GM19239 (cell line): ENCODE measurements at regions not wholly inside any gene's neighbourhood (a gene's known extent, or its start where the extent isn't known, plus 50 kb on each side); places are given as distances from the start of the nearest gene placed in this dataset.
"Not testable (repeated sequence)": the region's sequence is repeated elsewhere in the genome, so short reads cannot be mapped to it uniquely, and the experiment has no call there.

Experiments used
- DNase-seq: peaks from one replicate; pipeline ENCODE4 v3.0.0; 2011; ENCODE audit warnings: low spot score; ENCODE audit not compliant: insufficient read length
- FAIRE-seq: peaks from 2 replicates; lab custom pipeline; 2011; peaks lifted over from hg19 to GRCh38; lab: Jason Lieb, UNC

DNA sequence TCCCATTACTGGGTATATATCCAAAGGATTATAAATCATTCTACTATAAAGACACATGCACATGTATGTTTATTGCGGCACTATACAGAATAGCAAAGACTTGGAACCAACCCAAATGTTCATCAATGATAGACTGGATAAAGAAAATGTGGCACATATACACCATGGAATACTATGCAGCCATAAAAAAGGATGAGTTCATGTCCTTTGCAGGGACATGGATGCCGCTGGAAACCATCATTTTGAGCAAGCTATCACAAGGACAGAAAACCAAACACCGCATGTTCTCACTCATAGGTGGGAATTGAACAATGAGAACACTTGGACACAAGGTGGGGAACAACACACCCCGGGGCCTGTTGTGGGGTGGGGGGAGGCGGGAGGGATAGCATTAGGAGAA is 57.0 kb upstream of the NEUROD1 start:
- DNase-seq, FAIRE-seq: not testable (repeated sequence)

- FAIRE-seq (peak; percentile 14), DNase-seq (no peak)
Measured at GRCh38 chr2:181738074-181738473, 57.8 kb upstream of the NEUROD1 start.

DNA sequence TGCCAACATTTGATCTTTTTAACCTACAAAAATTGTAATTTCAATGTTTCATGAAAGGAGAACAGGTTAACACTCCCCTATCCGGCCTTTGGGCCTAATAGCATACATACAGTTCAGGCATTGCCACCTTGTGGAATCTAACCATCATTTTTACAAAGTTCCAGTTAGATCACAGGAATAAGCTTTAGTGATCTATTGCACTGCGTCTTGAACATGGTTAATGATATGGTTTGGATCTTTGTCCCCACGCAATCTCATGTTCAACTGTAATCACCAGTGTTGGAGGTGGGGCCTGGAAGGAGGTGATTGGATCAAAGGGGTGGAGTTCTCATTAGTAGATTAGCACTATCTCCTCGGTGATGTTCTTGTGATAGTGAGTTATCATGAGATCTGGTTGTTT is 58.2 kb upstream of the NEUROD1 start:
- no peak for FAIRE-seq

DNA sequence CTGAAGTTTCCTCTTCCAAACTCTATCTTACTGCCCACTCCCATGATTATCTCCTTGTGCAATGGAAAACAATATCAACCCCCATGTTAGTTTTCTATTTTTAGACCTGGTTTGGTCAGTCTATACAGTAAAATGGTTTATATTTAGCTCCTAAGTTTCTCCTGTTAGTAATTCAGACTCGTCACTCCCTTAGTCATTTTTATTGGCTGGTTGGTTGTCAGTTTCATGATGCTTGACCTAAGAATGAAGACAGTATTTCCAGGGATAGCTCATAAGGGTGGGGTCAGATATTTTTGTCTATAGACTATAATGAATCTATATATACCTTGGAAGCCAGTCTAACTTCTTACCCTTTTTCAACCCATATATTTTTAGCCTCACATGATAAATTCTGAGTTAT is 61.4 kb upstream of the NEUROD1 start:
- DNase-seq = no peak
- FAIRE-seq = no peak

More for the DNA sequence above, 58.2 kb upstream of the NEUROD1 start:
- DNase-seq = no peak

GRCh38 chr2:181742361-181742760 is 62.0 kb upstream of the NEUROD1 start:
- FAIRE-seq = no peak
- DNase-seq = no peak

DNA sequence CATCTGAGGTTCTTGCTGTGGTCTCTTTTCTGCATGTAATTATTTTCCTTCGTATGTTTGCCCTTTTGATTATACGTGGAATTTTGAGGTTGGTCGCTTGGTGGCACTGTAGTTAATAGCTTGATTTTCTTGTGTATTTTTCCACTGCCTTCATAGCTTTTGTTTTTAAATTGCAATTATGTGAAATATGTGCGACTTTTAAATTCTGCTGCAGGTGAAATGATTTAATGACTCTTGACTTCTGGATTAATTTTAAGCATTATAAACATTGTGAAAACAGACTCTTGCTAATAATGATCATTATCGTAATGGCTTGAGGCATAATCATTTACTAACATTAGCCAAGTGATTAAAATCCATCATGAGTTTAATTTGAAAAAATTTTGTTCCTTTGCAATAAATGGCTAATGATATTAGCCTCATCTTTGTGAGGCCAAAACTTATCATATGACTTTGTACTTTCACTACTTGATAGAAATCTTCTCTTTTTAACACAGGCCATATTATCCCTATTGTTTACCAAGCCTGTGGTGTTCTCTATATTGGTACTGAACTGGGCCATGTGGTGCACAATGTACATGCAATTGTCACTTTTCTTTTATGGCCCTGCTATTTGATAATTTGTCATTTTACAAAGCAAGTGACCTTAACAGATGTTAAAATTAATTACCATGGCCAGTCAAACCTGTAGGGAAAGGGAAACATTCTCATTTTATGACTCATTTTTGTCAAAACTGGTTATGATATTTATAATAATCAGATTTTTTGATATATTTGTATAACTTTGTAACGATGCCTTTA is 62.8 kb upstream of the NEUROD1 start:
- DNase-seq (peak; percentile 7), FAIRE-seq (peak; percentile 97)

DNA sequence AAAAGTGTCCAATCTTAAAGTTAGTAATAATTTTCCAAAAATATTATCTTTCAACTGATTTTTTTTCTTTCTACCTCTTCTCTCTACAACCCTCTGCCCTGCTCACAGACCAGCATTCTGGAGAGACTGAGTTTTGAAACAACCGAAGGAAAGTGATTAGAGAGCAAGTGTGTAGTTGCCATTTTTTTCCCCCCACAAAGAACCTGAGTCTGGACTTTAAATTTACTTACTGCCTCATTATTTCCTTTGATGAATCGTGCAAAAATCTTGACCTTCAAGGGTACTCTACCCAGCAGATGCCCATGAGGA is 63.4 kb upstream of the NEUROD1 start:
- FAIRE-seq (no peak), DNase-seq (no peak)

- FAIRE-seq (no peak), DNase-seq (no peak)
Measured at GRCh38 chr2:181745796-181746540, 65.7 kb upstream of the NEUROD1 start.

- FAIRE-seq = no peak
- no peak for DNase-seq
Measured at GRCh38 chr2:181746844-181747243, 66.5 kb upstream of the NEUROD1 start.

- FAIRE-seq = no peak
- no peak for DNase-seq
Measured at GRCh38 chr2:181750305-181750704, 70.0 kb upstream of the NEUROD1 start.

DNA sequence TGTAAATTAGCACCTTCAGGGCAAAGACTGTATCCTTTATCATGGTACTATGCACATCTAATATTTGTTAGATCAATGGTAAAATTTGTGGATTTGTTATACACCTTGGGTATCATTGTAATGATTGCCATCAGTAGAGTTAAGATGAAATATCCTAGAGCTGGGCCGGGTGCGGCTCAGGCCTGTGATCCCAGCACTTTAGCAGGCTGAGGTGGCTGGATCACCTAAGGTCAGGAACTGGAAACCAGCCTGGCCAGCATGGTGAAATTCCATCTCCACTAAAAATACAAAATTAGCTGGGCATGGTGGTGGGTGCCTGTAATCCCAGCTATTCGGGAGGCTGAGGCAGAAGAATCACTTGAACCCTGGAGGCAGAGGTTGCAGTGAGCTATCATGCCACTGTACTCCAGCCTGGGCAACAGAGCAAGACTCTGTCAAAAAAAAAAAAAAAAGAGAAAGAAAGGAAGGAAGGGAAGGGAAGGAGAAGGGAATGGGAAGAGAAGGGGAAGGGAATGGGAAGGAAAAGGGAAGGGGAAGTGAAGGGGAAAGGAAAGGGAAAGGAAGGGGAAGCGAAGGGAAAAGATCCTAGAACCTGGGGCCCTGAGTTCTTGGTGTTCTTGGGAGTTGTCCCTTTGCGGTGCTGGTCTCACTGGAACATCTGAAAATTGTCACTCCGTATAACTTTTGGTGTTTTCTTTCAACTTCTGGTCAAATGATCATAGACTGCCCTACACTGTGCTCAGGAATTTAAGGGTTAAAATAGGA is 71.1 kb upstream of the NEUROD1 start:
- FAIRE-seq (no peak), DNase-seq (no peak)

GRCh38 chr2:181752301-181752700 is 72.0 kb upstream of the NEUROD1 start:
- FAIRE-seq (no peak), DNase-seq (no peak)

- DNase-seq (no peak), FAIRE-seq (no peak)
Measured at GRCh38 chr2:181753686-181754085, 73.4 kb upstream of the NEUROD1 start.

GRCh38 chr2:181754105-181754504 is 73.8 kb upstream of the NEUROD1 start:
- FAIRE-seq (no peak), DNase-seq (no peak)

DNA sequence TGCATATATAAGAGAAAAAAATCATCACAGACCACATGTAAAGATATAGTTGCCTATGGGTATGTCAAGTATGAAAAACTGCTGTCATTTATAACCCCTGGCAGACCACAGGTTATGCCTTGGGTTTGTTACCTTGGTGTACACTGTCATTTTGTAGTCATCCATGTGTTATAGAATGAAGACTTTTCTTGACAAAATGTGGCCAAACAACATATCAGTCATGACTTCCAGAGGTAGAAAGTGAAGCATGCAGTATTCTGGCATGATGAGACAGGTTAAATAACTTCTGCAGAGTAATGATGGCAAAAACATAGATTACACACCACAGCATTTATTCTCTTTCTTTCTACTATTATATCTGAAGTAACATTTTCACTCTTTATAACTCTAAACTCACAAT is 74.9 kb upstream of the NEUROD1 start:
- no peak for DNase-seq
- FAIRE-seq = no peak

DNA sequence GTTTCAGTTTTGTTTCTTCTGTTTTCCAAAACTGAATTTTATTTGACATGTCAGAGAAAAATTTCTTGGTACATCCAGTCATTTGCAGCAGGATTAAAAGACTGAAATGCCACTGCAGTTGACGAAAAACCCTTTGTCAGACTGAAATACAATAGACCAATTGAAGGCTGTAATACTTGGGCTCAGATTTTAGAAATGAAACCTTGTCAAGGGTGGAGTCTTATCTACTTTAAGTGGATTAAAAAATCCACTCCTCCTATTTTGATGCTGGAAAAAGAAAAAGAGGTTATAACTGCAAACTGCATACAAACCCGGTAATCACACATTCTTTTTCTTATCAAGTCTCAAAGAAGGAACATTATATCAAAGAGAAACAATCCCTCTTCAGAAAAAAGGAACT is 80.2 kb upstream of the NEUROD1 start:
- DNase-seq = no peak
- no peak for FAIRE-seq

DNA sequence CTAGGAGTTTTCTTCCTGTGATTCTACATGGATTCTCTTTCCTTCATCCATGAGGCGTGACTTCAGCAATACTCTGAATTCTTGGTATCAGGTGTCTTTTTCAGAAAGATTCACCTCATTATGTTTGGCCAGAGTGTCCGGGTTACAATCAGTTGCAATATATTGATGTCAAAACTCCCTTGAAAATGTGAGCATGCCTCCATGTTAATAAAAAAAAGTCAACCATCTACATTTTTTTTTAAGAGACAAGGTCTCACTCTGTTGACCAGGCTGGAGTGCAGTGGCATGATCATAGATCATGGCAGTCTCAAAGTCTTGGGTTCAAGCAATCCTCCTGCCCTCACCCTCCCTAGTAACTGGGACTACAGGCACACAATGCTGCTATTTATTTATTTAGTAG is 80.9 kb upstream of the NEUROD1 start:
- FAIRE-seq (no peak), DNase-seq (no peak)

GRCh38 chr2:181762000-181762399 is 81.7 kb upstream of the NEUROD1 start:
- no peak for DNase-seq
- no peak for FAIRE-seq

- FAIRE-seq = no peak
Measured at GRCh38 chr2:181762848-181763247, 82.5 kb upstream of the NEUROD1 start.

DNA sequence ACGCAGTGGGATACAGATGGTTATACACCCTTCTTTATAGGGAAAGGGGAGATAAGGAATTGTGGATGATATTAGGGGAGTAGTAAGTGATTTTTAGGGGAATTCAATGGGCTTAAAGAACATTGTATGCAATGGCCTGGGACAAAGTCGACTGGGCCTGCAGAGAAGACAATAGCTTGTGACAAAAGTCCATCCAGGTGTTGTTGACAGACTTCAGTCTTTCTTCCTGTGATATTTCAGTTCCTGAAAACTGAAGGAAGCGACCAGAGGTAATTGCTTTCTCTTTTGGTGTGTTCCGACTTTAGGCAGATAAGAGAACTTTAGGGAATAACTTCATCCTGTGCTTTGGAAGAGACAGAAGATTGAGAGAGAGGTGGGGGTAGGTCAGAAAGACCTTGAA is 83.1 kb upstream of the NEUROD1 start:
- DNase-seq = no peak
- no peak for FAIRE-seq

More at GRCh38 chr2:181762848-181763247, 82.5 kb upstream of the NEUROD1 start:
- DNase-seq = no peak
